22Rv1 (cell line): ENCODE measurements at regions not wholly inside any gene's neighbourhood (a gene's known extent, or its start where the extent isn't known, plus 50 kb on each side); places are given as distances from the start of the nearest gene placed in this dataset.

Experiments used
- ZFX ChIP-seq: fragments of 450-650 bp; IDR thresholded peaks from 2 replicates; pipeline ENCODE4 v1.6.1; 2017; ENCODE audit warnings: antibody characterized with exemption, borderline replicate concordance
- TF ChIP-seq, protein P1 (sequence below): fragments of 450-650 bp; IDR thresholded peaks from 2 replicates; pipeline ENCODE4 v1.5.1; 2017; ENCODE audit warnings: mild to moderate bottlenecking

DNA sequence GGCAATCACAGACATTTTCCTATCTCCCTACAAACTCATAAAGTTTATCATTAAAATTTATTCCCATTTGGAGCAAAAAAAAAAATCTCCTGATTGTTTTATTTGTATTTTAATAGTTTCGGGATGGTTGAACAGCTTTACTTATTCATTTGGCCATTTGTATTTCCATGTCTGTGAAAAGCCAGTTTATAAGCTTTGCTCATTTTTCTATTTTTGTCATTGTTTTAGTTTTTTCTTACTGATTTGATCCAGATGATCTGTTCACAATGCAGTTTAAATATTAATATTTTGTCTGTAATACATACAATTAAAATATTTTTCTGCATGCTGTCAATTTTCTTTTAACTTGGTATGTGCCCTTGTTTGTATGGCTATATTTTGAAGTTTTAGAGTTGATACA lies 65.2 kb upstream of the CCN2 start:
- TF ChIP-seq, protein P1, sequence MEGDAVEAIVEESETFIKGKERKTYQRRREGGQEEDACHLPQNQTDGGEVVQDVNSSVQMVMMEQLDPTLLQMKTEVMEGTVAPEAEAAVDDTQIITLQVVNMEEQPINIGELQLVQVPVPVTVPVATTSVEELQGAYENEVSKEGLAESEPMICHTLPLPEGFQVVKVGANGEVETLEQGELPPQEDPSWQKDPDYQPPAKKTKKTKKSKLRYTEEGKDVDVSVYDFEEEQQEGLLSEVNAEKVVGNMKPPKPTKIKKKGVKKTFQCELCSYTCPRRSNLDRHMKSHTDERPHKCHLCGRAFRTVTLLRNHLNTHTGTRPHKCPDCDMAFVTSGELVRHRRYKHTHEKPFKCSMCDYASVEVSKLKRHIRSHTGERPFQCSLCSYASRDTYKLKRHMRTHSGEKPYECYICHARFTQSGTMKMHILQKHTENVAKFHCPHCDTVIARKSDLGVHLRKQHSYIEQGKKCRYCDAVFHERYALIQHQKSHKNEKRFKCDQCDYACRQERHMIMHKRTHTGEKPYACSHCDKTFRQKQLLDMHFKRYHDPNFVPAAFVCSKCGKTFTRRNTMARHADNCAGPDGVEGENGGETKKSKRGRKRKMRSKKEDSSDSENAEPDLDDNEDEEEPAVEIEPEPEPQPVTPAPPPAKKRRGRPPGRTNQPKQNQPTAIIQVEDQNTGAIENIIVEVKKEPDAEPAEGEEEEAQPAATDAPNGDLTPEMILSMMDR = no peak
- TF ChIP-seq ZFX = no peak
